Duodenal mucosa (tissue), 2 donors: ENCODE measurements at regions not wholly inside any gene's neighbourhood (a gene's known extent, or its start where the extent isn't known, plus 50 kb on each side); places are given as distances from the start of the nearest gene placed in this dataset.

Source experiments
- H3K27ac ChIP-seq: one replicate; pipeline ENCODE4 v1.7.0; 2013; ENCODE audit warnings: low read depth, low read length
- H3K27me3 ChIP-seq, 2 donors: one replicate each; pipeline ENCODE4 v1.7.0; 2013; ENCODE audit warnings: low read length in 2 of 2, control low read depth in 1 of 2; ENCODE audit not compliant: insufficient read depth in 2 of 2, control insufficient read depth in 1 of 2
- H3K36me3 ChIP-seq, 2 donors: one replicate each; pipeline ENCODE4 v1.7.0; 2013; ENCODE audit warnings: low read length in 2 of 2, control low read depth in 1 of 2; ENCODE audit not compliant: insufficient read depth in 2 of 2, control insufficient read depth in 1 of 2
- H3K4me1 ChIP-seq, 2 donors: one replicate each; pipeline ENCODE4 v1.7.0; 2013; ENCODE audit warnings: low read length in 2 of 2, control low read depth in 1 of 2; ENCODE audit not compliant: insufficient read depth in 2 of 2, control insufficient read depth in 1 of 2
- H3K4me3 ChIP-seq, 2 donors: one replicate each; pipeline ENCODE4 v1.7.0; 2013; ENCODE audit warnings: low read length in 2 of 2, low read depth in 1 of 2
- H3K9ac ChIP-seq, 2 donors: one replicate each; pipeline ENCODE4 v1.7.0; 2013; ENCODE audit warnings: low read length in 2 of 2, low read depth in 1 of 2
- H3K9me3 ChIP-seq, 2 donors: one replicate each; pipeline ENCODE4 v1.7.0; 2013; ENCODE audit warnings: low read length in 2 of 2, control low read depth in 1 of 2; ENCODE audit not compliant: control insufficient read depth in 1 of 2

GRCh38 chr15:96544162-96544756 is 213.8 kb downstream of the NR2F2 start:
- no peaks in the 10 kb centered on the region for H3K27me3 ChIP-seq
- no peak overlapping the region for H3K9ac ChIP-seq
- H3K4me1 ChIP-seq, result no peaks in the 10 kb centered on the region
- H3K4me3 ChIP-seq, result no peak overlapping the region
- no peaks in the 10 kb centered on the region for H3K36me3 ChIP-seq
- H3K27ac ChIP-seq, result no peak overlapping the region
- H3K9me3 ChIP-seq, result no peaks in the 10 kb centered on the region

DNA sequence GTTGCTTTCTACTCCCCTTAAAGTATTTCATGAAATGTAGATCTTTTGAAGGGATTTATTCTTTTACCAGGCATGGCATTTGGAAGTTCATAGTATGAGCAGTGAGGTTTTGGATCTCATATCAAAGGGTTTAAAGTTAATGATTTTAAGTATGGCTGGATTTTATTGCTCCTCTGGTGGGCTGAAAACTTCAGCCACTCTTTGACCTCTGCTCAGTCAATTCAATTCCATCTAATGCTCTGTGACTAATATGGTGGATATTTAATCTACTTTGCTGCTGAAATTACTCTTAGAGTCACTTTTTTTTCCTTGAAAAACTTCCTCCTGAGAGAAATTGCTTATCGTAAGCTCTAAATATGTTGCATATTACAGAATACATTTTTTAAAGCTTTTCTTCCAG is 218.6 kb downstream of the NR2F2 start:
- H3K36me3 ChIP-seq, result no peaks in the 10 kb centered on the region
- H3K9me3 ChIP-seq, result no peaks in the 10 kb centered on the region
- H3K27ac ChIP-seq, result no peak overlapping the region
- no peak overlapping the region for H3K9ac ChIP-seq
- H3K4me3 ChIP-seq, result no peak overlapping the region
- no peaks in the 10 kb centered on the region for H3K4me1 ChIP-seq
- H3K27me3 ChIP-seq, result no peaks in the 10 kb centered on the region

GRCh38 chr15:96551196-96551595 is 220.7 kb downstream of the NR2F2 start:
- no peaks in the 10 kb centered on the region for H3K9me3 ChIP-seq

GRCh38 chr15:96551722-96552121 is 221.2 kb downstream of the NR2F2 start:
- no peak overlapping the region for H3K4me3 ChIP-seq
- H3K9me3 ChIP-seq, result no peaks in the 10 kb centered on the region
- H3K9ac ChIP-seq, result no peak overlapping the region
- H3K36me3 ChIP-seq, result no peaks in the 10 kb centered on the region
- no peaks in the 10 kb centered on the region for H3K4me1 ChIP-seq
- H3K27ac ChIP-seq, result no peak overlapping the region
- H3K27me3 ChIP-seq, result no peaks in the 10 kb centered on the region

More at GRCh38 chr15:96551196-96551595, 220.7 kb downstream of the NR2F2 start:
- Histone ChIP-seq H3K36me3 (no peaks in the 10 kb centered on the region), H3K9ac (no peak overlapping the region), H3K4me1 (no peaks in the 10 kb centered on the region), H3K4me3 (no peak overlapping the region), H3K27me3 (no peaks in the 10 kb centered on the region), H3K27ac (no peak overlapping the region)

- H3K36me3 ChIP-seq, result no peaks in the 10 kb centered on the region
- no peaks in the 10 kb centered on the region for H3K27me3 ChIP-seq
- H3K4me1 ChIP-seq, result no peaks in the 10 kb centered on the region
- no peak overlapping the region for H3K9ac ChIP-seq
- H3K4me3 ChIP-seq, result no peak overlapping the region
- no peaks in the 10 kb centered on the region for H3K9me3 ChIP-seq
- no peak overlapping the region for H3K27ac ChIP-seq
Observed at GRCh38 chr15:96553006-96553405, 222.5 kb downstream of the NR2F2 start.

DNA sequence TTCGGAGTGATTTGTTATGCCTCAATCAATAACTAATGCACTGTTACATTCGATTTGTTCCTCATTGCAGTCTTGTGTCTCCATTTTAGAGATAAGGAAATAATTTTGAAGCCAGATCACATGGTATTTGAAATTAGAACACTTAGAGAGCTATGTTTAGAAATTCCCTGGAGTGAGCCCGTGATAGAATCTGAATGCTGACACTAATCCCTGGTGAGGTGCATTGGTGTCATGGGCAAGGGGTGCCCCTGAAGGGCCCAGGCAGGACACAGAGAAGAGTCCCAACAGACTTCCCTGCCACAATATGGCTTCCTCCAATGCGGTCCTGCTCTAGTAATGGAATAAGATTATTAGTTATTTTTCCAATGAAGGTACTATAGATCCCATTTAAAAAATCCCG is 223.0 kb downstream of the NR2F2 start:
- H3K27me3 ChIP-seq, result no peaks in the 10 kb centered on the region
- no peaks in the 10 kb centered on the region for H3K36me3 ChIP-seq

GRCh38 chr15:96553931-96554330 is 223.4 kb downstream of the NR2F2 start:
- H3K27me3 ChIP-seq, result no peaks in the 10 kb centered on the region
- no peaks in the 10 kb centered on the region for H3K9me3 ChIP-seq
- no peak overlapping the region for H3K4me3 ChIP-seq
- no peaks in the 10 kb centered on the region for H3K36me3 ChIP-seq
- H3K4me1 ChIP-seq, result no peaks in the 10 kb centered on the region
- H3K9ac ChIP-seq, result no peak overlapping the region
- H3K27ac ChIP-seq, result no peak overlapping the region

More for the DNA sequence above, 223.0 kb downstream of the NR2F2 start:
- no peaks in the 10 kb centered on the region for H3K9me3 ChIP-seq
- no peaks in the 10 kb centered on the region for H3K4me1 ChIP-seq
- no peak overlapping the region for H3K9ac ChIP-seq
- H3K27ac ChIP-seq, result no peak overlapping the region
- H3K4me3 ChIP-seq, result no peak overlapping the region

- Histone ChIP-seq H3K27ac (no peak overlapping the region), H3K27me3 (no peaks in the 10 kb centered on the region), H3K9me3 (no peaks in the 10 kb centered on the region), H3K36me3 (no peaks in the 10 kb centered on the region), H3K4me1 (no peaks in the 10 kb centered on the region), H3K9ac (no peak overlapping the region), H3K4me3 (no peak overlapping the region)
Observed at GRCh38 chr15:96554541-96554940, 224.0 kb downstream of the NR2F2 start.

- Histone ChIP-seq H3K9ac (no peak overlapping the region), H3K27ac (no peak overlapping the region), H3K36me3 (no peaks in the 10 kb centered on the region), H3K4me3 (no peak overlapping the region), H3K9me3 (no peaks in the 10 kb centered on the region), H3K4me1 (no peaks in the 10 kb centered on the region), H3K27me3 (no peaks in the 10 kb centered on the region)
Observed at GRCh38 chr15:96559087-96559486, 228.6 kb downstream of the NR2F2 start.

GRCh38 chr15:96559631-96560030 is 229.1 kb downstream of the NR2F2 start:
- Histone ChIP-seq H3K9ac (no peak overlapping the region), H3K36me3 (no peaks in the 10 kb centered on the region), H3K27me3 (no peaks in the 10 kb centered on the region), H3K9me3 (no peaks in the 10 kb centered on the region), H3K27ac (no peak overlapping the region), H3K4me1 (no peaks in the 10 kb centered on the region), H3K4me3 (no peak overlapping the region)
